WTC11 (cell line): ENCODE measurements at regions not wholly inside any gene's neighbourhood (a gene's known extent, or its start where the extent isn't known, plus 50 kb on each side); places are given as distances from the start of the nearest gene placed in this dataset.

ENCODE experiments used
- ATAC-seq: fragments of 200-7000 bp; cut with Tn5 transposase; 2 replicates; pipeline ENCODE4 v1.10.0; 2021; ENCODE audit warnings: mild to moderate bottlenecking, moderate library complexity
- CTCF ChIA-PET: fragments of 300-600 bp; sonication (Branson Sonifier 250); formaldehyde crosslinking; loops from one replicate; lab custom pipeline; 2021; ENCODE audit warnings: antibody characterized with exemption; lab: Charles Lee
- POLR2A ChIA-PET: fragments of 350-600 bp; sonication (Branson Sonifier 250); formaldehyde crosslinking; loops from one replicate; lab custom pipeline; 2021; ENCODE audit warnings: antibody characterized with exemption; lab: Charles Lee
- DNase-seq: peaks from one replicate; pipeline ENCODE4 v3.0.0; 2021; ENCODE audit warnings: low spot score
- H3K27ac Mint-ChIP-seq: 2 replicates; pipeline ENCODE4 v1.8.0; 2021; ENCODE audit warnings: mixed read lengths
- H3K27me3 Mint-ChIP-seq: 2 replicates; pipeline ENCODE4 v1.8.0; 2021; ENCODE audit warnings: low read depth, mild to moderate bottlenecking, moderate library complexity, mixed read lengths
- H3K36me3 Mint-ChIP-seq: 2 replicates; pipeline ENCODE4 v1.8.0; 2021; ENCODE audit warnings: mixed read lengths
- H3K4me1 Mint-ChIP-seq: 2 replicates; pipeline ENCODE4 v1.8.0; 2022; ENCODE audit warnings: mixed read lengths
- H3K4me3 Mint-ChIP-seq: 2 replicates; pipeline ENCODE4 v1.8.0; 2021; ENCODE audit warnings: mild to moderate bottlenecking, moderate library complexity, mixed read lengths
- H3K9me3 Mint-ChIP-seq: 2 replicates; pipeline ENCODE4 v1.8.0; 2021; ENCODE audit warnings: mixed read lengths
- ATF1 ChIP-seq: sonication (generic); formaldehyde crosslinking; IDR thresholded peaks from 2 replicates; pipeline ENCODE4 v1.8.1; 2023; ENCODE audit warnings: mild to moderate bottlenecking, moderate library complexity, missing genetic modification reagents
- ATF3 ChIP-seq: sonication (generic); formaldehyde crosslinking; conservative IDR thresholded peaks from 2 replicates; pipeline ENCODE4 v1.8.1; 2022; ENCODE audit warnings: mild to moderate bottlenecking, missing genetic modification reagents
- CREB1 ChIP-seq: sonication (generic); formaldehyde crosslinking; IDR thresholded peaks from 2 replicates; pipeline ENCODE4 v1.8.0; 2023; ENCODE audit warnings: mild to moderate bottlenecking, missing genetic modification reagents
- E2F1 ChIP-seq: sonication (generic); formaldehyde crosslinking; IDR thresholded peaks from 2 replicates; pipeline ENCODE4 v1.8.0; 2022; ENCODE audit warnings: mild to moderate bottlenecking, missing genetic modification reagents
- E2F5 ChIP-seq: sonication (generic); formaldehyde crosslinking; IDR thresholded peaks from 2 replicates; pipeline ENCODE4 v1.8.1; 2022; ENCODE audit warnings: mild to moderate bottlenecking, moderate library complexity, missing genetic modification reagents
- ETV6 ChIP-seq: sonication (generic); formaldehyde crosslinking; IDR thresholded peaks from 2 replicates; pipeline ENCODE4 v1.8.1; 2022; ENCODE audit warnings: mild to moderate bottlenecking, missing genetic modification reagents
- FOXJ3 ChIP-seq: sonication (generic); formaldehyde crosslinking; IDR thresholded peaks from 2 replicates; pipeline ENCODE4 v1.9.0; 2021; ENCODE audit warnings: missing genetic modification reagents, mild to moderate bottlenecking, borderline replicate concordance
- FOXK1 ChIP-seq: sonication (generic); formaldehyde crosslinking; IDR thresholded peaks from 2 replicates; pipeline ENCODE4 v1.8.0; 2022; ENCODE audit warnings: mild to moderate bottlenecking, moderate library complexity, missing genetic modification reagents
- JAZF1 ChIP-seq: fragments of 250-450 bp; sonication (Bioruptor Pico); IDR thresholded peaks from 2 replicates; pipeline ENCODE4 v1.9.0; 2021; ENCODE audit warnings: moderate library complexity, mild to moderate bottlenecking, inconsistent platforms
- NFATC4 ChIP-seq: fragments of 250-450 bp; sonication (Bioruptor Pico); IDR thresholded peaks from 2 replicates; pipeline ENCODE4 v1.9.0; 2021; ENCODE audit warnings: mild to moderate bottlenecking
- NFYB ChIP-seq: sonication (generic); formaldehyde crosslinking; conservative IDR thresholded peaks from 2 replicates; pipeline ENCODE4 v1.8.0; 2022; ENCODE audit warnings: low read depth, missing genetic modification reagents
- NR3C1 ChIP-seq: sonication (generic); formaldehyde crosslinking; conservative IDR thresholded peaks from 2 replicates; pipeline ENCODE4 v1.8.1; 2023; ENCODE audit warnings: low read depth, mild to moderate bottlenecking, missing genetic modification reagents
- PREB ChIP-seq: sonication (generic); formaldehyde crosslinking; IDR thresholded peaks from 2 replicates; pipeline ENCODE4 v1.8.1; 2022; ENCODE audit warnings: mild to moderate bottlenecking, missing genetic modification reagents, moderate library complexity, borderline replicate concordance
- PRRX2 ChIP-seq: fragments of 250-450 bp; sonication (Bioruptor Pico); IDR thresholded peaks from 2 replicates; pipeline ENCODE4 v1.8.0; 2021; ENCODE audit warnings: mild to moderate bottlenecking
- SMAD3 ChIP-seq: sonication (generic); formaldehyde crosslinking; IDR thresholded peaks from 2 replicates; pipeline ENCODE4 v1.8.0; 2022; ENCODE audit warnings: missing genetic modification reagents, mild to moderate bottlenecking, borderline replicate concordance
- ZBTB21 ChIP-seq: sonication (generic); formaldehyde crosslinking; IDR thresholded peaks from 2 replicates; pipeline ENCODE4 v1.8.1; 2023; ENCODE audit warnings: mild to moderate bottlenecking, missing genetic modification reagents, borderline replicate concordance
- ZNF219 ChIP-seq: sonication (generic); formaldehyde crosslinking; IDR thresholded peaks from 2 replicates; pipeline ENCODE4 v1.8.0; 2023; ENCODE audit warnings: missing genetic modification reagents, mild to moderate bottlenecking, borderline replicate concordance
- ZNF281 ChIP-seq: sonication (generic); formaldehyde crosslinking; IDR thresholded peaks from 2 replicates; pipeline ENCODE4 v1.8.0; 2023; ENCODE audit warnings: mild to moderate bottlenecking, missing genetic modification reagents
- ZNF512 ChIP-seq: sonication (generic); formaldehyde crosslinking; IDR thresholded peaks from 2 replicates; pipeline ENCODE4 v1.8.1; 2022; ENCODE audit warnings: missing genetic modification reagents, borderline replicate concordance
- ZNF671 ChIP-seq: fragments of 250-450 bp; sonication (Bioruptor Pico); IDR thresholded peaks from 2 replicates; pipeline ENCODE4 v1.8.0; 2021; ENCODE audit warnings: mild to moderate bottlenecking
- ZSCAN18 ChIP-seq: fragments of 250-450 bp; sonication (Bioruptor Pico); IDR thresholded peaks from 2 replicates; pipeline ENCODE4 v2.1.2; 2022; ENCODE audit warnings: mild to moderate bottlenecking, moderate library complexity

GRCh38 chr4:138916763-138917162 is 98.8 kb upstream of the NOCT start:
- POLR2A ChIA-PET: no interaction called here
- H3K27ac Mint-ChIP-seq: no peak overlapping the region
- TF ChIP-seq ZNF671 (CRISPR knock-in tag) (no peak), PRRX2 (no peak), NR3C1 (no peak), ZBTB21 (CRISPR knock-in tag) (no peak), FOXK1 (CRISPR knock-in tag) (no peak), PREB (no peak), NFYB (CRISPR knock-in tag) (no peak), ZNF281 (no peak), ATF1 (CRISPR knock-in tag) (no peak), E2F5 (no peak)
- CTCF ChIA-PET: interaction anchor here (0.9 to 1.3 kb wide), 3 partner anchors 21 to 356 kb away, joined by 3 to 5 read pairs (median 5); no protein-coding TSS in a partner anchor
- peaks cover 38% of the 10 kb centered on the region for H3K4me1 Mint-ChIP-seq
- DNase-seq (no peak), ATAC-seq (no peak)
- H3K4me3 Mint-ChIP-seq: no peak overlapping the region
- no peaks in the 10 kb centered on the region for H3K27me3 Mint-ChIP-seq
- H3K9me3 Mint-ChIP-seq: no peaks in the 10 kb centered on the region
- H3K36me3 Mint-ChIP-seq: no peaks in the 10 kb centered on the region

GRCh38 chr4:138915756-138916155 is 99.8 kb upstream of the NOCT start:
- H3K36me3 Mint-ChIP-seq: no peaks in the 10 kb centered on the region
- no peaks in the 10 kb centered on the region for H3K27me3 Mint-ChIP-seq
- H3K4me1 Mint-ChIP-seq: peaks cover 48% of the 10 kb centered on the region
- ATAC-seq: no peak
- CTCF ChIA-PET: interaction anchor here (0.9 to 2.1 kb wide), 4 partner anchors 22 to 360 kb away, joined by 3 to 10 read pairs (median 4); no protein-coding TSS in a partner anchor
- POLR2A ChIA-PET: no interaction called here
- H3K27ac Mint-ChIP-seq: no peak overlapping the region
- H3K9me3 Mint-ChIP-seq: no peaks in the 10 kb centered on the region
- DNase-seq: no peak
- H3K4me3 Mint-ChIP-seq: no peak overlapping the region
- TF ChIP-seq ETV6 (no peak), ZNF512 (CRISPR knock-in tag) (no peak), FOXJ3 (CRISPR knock-in tag) (no peak), ATF3 (no peak), ZSCAN18 (CRISPR knock-in tag) (no peak), CREB1 (no peak), E2F1 (CRISPR knock-in tag) (no peak), SMAD3 (CRISPR knock-in tag) (no peak), JAZF1 (CRISPR knock-in tag) (no peak), NFATC4 (CRISPR knock-in tag) (no peak), ZNF219 (CRISPR knock-in tag) (no peak), ZNF281 (no peak)
